Sigmoid colon (tissue), 3 donors: ENCODE measurements at regions not wholly inside any gene's neighbourhood (a gene's known extent, or its start where the extent isn't known, plus 50 kb on each side); places are given as distances from the start of the nearest gene placed in this dataset.

ENCODE experiments used
- CTCF ChIP-seq, 4 experiments: fragments of 450-650 bp in 3 of 4; fragments of 200-600 bp in 1 of 4; IDR thresholded peaks; one replicate each; pipeline ENCODE4 v1.5.1; 2016 to 2019; ENCODE audit warnings: antibody characterized with exemption in 4 of 4, mild to moderate bottlenecking in 3 of 4, moderate library complexity in 2 of 4
- POLR2A ChIP-seq, 2 donors: fragments of 450-650 bp; IDR thresholded peaks; one replicate each; pipeline ENCODE4 v1.6.1; 2016; ENCODE audit warnings: antibody characterized with exemption in 2 of 2, mild to moderate bottlenecking in 2 of 2, moderate library complexity in 2 of 2

GRCh38 chr1:30420519-30421050, 302.8 kb downstream of the MATN1 start:
- no peak for TF ChIP-seq CTCF (IDR thresholded peaks at IDR 0.05)
- TF ChIP-seq POLR2A (IDR thresholded peaks at IDR 0.05): no peak
